ENCODE measurements at regions not wholly inside any gene's neighbourhood (a gene's known extent, or its start where the extent isn't known, plus 50 kb on each side); places are given as distances from the start of the nearest gene placed in this dataset.

- TF ChIP-seq CTCF (IDR thresholded peaks at IDR 0.05) (no peak), POLR2A (IDR thresholded peaks at IDR 0.05) (no peak)
Observed at GRCh38 chr5:2441495-2442180, 309.8 kb downstream of the IRX2 start.

All from lower leg skin (tissue), 3 donors.